Activated CD4-positive, CD25-positive, alpha-beta regulatory T cell (primary cell): ENCODE measurements at regions not wholly inside any gene's neighbourhood (a gene's known extent, or its start where the extent isn't known, plus 50 kb on each side); places are given as distances from the start of the nearest gene placed in this dataset.
"Not testable (repeated sequence)": the region's sequence is repeated elsewhere in the genome, so short reads cannot be mapped to it uniquely, and the experiment has no call there.

Source experiments
- DNase-seq, 4 experiments: peaks; one replicate each; lab custom pipeline; 2025; lab: John Stamatoyannopoulos, UW

DNA sequence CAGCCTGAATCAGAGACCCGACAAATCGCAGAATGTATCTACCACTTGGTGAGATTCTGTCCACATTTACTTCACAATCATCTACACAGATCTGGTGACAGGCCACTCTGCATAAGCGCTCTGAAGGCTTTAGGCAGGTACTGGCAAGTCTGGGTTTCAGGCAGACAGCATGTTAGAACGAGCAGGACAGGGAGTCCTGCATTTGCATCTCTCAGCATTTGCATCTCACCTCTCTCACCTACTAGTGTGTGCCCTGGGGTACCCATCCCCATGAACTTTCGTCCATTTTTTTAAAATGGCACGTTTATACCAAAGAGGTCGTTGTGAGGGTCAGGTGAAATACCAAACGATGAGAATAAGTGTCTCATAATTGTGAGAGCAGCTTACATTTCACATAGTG is 108.2 kb downstream of the SPATA31A1 start:
- not testable (repeated sequence) for DNase-seq

DNA sequence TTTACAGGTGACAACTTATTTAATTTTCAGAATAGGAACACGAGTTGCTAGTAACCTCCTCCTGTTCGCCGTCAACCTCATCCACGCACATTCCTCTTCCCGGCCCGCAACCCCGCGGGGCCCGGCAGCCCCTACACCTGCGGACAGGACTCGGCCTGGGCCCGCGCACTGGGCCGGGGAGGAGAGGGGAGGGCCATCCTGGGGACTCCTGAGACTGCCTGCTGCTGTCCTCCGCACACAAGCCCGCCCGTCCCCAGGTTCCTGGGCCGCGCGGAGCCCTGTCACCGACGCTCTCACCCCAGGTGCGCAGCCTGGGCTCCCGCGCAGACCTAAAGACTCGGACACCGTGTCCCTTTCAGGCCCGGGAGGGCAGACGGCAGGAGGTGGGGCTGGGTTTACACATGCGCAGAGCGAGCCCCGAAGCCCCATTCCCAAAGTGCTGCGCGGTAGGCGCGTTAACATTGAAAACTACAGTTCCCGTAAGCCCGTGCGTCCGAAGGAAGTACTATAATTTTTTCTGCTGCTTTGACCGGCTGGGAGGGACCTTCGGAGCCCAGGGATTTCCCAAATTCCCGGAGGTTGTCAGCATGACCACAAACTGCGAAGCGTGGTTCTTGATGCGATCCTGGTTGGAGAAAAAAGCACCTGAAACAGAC is 108.8 kb downstream of the SPATA31A1 start:
- peak in 3 of 4 experiments; percentile 7 to 35 (median 13) for DNase-seq

DNA sequence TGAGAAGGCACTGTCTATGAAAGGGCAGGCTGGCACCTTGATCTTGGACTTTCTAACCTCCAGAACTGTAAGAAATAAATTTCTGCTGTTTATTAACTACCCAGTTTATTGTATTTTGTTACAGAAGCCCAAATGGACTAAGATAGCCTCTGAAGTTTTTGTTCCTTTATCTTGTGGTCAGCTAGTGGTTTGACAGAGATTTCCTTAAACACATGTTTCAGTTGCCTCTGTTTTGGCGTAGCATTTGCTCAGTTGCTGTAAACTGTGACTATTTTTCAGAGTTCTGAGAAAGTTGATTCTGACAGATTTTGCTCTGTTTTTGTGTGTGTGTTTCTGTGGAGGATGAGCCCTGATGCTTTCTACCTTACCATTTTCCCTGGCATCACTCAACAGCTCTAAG is 119.0 kb downstream of the SPATA31A1 start:
- DNase-seq = not testable (repeated sequence)

DNA sequence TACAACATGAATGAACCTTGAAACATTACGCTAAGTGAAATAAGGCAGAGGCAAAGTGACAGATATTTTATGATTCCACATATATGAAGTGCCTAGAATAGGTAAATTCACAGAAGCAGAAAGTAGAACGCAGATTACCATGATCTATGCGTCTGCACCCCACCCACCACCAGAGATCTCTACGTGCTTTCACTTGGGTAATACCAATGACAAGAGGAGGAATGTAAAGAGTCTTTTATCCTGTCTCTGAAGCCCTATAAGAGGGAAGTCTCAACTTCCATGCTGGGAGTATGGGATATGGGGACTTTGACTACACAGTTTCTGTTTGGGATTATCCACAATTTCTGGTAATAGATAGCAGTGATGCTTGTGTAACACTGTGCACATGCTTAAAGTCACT is 127.6 kb downstream of the SPATA31A1 start:
- DNase-seq = not testable (repeated sequence)

DNA sequence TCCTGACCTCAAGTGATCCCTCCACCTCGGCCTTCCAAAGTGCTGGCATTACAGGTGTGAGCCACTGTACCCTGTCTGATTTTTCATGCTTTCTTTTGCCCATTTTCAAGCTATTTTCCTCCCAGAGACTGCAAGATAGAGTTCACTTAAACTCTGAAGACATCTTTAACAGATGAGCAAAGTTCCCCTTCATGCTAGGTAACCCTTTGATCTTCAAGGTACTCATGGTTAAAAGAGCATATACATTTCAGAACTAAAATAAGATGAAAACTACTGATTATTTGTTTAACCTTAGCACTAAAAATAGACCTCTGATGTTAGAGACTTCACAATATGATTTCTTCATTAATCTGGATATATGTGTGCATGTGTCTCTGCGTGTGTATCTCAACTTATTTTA is 128.4 kb downstream of the SPATA31A1 start:
- not testable (repeated sequence) for DNase-seq

DNA sequence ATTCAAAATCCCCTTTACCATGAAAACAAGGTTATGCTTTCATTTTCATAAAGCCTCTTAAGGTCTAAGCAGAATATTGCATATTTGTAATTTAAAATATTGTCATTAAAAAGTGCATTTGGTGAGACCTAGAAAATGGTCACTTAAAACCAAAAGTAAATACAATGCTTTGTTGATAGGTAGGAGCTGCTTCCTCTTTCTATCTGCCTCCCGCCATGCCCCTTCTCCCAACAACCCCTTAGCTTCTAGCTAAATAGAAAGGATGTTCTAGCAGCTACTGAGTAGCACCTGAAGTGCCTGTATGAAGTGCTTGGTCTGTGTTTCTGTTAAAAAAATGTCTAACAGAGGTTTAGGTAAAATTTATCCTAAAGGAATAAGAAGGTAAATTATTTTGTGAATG is 128.8 kb downstream of the SPATA31A1 start:
- not testable (repeated sequence) for DNase-seq

DNA sequence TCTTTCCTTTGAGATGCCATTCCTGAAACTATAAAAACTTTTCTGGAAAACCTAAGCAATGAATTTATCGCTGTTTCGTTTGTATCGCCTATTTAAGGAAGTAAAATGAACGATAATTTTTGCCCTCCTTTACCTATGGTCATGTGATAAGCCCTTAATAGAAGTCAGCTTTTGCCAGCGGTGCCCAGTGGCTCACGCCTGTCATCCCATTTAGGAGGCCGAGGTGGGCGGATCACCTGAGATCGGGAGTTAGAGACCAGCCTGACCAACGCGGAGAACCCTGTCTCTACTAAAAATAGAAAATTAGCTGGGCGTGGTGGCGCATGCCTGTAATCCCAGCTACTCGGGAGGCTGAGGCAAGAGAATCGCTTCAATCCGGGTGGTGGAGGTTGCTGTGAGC is 132.0 kb downstream of the SPATA31A1 start:
- DNase-seq = not testable (repeated sequence)

DNA sequence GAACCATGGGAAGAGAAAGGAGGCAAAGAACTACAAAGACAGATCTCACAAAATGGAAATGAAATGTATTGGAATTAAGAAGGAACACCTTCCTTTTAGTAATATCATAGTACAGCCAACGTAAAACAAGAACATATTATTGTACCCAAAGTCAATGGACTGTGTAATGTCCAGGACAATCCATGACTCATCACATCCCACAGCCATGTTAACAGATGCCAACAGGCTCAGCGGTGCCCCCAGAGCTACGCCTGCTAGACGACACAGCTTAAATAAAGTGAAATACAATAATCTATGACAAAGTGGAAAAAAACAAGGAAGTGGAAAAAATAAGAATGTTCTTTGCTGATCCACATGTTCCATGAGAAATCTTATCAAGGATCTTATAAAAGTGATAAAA is 140.8 kb downstream of the SPATA31A1 start:
- DNase-seq = not testable (repeated sequence)

DNA sequence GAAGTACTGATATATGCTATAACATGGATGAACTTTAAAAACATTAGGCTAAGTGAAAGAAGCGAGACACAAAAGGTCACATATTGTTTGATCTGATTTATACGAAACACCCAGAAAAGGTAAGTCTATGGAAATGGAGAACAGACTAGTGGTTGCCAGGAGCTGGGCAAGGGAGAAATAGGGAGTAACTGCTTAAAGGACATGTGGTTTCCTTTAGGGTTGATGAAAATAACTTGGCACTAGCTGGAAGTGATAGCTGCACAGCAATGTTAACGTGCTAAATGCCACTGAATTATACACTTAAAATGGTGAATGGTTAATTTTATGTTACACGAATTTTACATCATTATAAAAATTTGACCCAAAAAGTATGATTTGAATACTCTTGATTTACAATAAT is 147.7 kb downstream of the SPATA31A1 start:
- DNase-seq = not testable (repeated sequence)

DNA sequence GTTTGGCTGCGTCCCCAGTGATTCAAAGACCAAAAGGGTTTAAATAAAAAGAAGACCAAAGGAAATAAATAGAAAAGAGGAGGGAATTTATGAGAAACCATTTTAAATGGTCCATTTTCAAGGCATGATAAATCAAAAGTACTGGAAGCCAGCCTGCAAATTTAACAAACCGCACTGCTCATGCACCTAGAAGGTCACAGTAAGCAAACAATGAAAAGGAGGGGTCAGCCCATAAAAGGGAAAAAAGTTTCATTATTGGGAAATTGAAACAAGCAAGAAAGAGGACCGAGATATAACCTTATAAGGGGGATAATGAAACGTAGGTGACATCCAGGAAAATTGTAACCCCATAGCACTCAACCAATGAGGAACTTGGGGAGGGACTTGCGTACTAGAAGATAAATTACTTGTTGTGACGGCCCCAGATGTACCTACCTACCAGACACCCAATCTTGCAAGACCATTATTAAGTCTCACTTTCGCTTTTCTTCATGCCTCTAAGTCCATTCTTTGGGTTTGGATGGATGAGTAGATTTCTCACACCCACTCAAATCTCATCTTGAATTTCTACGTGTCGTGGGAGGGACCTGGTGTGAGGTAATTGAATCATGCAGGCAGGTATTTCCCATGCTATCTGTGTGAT is 172.0 kb downstream of the SPATA31A1 start:
- DNase-seq = not testable (repeated sequence)

DNA sequence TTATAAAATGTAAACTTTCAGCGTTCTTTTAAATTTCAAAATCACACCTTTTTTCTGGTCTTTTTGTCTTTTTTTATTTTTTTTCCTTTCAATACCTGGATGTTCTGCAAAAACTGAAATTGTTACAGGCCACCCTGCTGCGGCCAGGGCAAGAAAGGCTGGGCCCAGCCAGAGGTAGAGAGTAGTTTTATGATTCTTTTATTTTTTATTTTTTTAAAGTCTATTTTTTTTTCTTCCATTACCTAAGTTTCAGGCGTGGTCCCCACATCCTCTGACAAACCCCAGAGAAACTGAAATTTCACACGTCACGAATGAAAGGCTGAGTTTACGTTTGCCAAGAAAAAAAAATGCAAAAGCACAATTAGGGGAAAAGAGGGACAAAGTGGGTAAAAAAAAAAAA is 177.1 kb downstream of the SPATA31A1 start:
- not testable (repeated sequence) for DNase-seq

DNA sequence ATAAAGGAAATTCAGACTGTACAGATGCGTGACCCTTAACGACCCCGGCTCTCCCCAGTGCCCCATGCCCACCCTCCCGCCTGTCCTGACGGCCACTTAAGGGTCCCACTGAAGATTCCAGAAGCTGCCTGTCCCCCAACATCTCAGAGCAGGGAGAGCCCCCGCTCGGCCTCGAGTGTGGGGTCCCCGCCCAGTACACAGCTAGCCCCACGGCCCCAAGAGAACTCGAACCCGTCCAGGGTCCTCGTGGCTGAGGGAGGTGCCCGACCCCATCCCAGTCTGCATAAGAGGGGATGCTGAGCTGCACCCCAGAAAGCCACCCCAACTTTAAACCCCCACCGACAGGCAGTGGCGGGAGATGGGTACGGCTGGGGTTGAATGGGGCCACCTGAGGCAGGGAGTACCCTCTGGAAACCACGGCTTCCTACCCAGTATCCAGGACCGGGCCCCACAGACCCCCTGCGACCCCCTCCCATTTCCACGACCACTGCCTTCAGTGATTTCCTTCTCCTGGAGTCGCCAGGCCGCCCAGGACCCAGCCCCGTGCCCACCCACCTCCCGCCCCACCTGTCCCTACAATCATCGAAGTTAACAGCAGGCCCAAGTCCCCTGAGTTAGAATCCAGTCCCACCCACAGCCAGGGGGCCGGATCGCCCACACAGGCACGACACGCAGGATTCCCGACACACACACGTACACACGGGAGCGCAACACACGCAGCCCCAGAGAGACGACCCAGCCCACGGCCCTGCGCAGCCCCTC is 177.7 kb downstream of the SPATA31A1 start:
- not testable (repeated sequence) for DNase-seq

DNA sequence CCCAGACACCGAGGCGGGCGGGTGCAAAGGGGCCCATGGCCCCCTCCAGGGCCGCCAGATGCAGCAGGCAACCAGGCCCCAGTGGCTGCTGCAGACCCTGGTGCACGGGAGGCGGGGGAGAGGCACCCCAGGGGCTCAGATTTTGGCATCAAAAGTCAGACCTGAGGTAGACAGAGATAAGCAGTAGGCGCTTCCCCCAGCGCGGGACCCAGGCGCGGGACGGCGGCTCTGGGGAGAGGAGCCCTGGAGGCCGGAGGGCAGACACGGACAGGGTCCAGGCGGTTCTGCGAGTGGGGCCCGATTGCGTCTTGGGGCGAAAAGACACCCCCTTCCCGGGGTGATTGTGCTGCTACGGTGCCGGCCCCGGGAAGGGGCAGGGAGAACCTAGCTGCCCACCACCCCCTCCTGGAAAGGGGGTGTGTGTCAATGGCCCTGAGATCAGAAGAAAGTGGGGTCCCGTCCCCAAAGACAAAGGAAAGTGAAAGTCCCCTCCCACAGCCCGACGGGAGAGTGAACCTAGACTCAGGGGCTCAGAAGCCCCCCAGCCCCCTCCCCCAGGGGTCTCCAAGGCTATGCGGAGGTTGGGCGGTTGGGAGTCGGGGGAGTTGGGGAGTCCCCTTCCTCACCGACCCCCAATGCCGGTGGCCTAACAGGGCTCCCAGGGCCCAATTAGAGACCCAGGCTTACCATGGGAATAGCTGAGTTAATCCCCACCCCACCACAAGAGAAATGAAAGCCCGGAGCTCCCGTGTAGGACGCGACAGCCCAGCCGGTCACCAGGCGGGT is 178.5 kb downstream of the SPATA31A1 start:
- not testable (repeated sequence) for DNase-seq

DNA sequence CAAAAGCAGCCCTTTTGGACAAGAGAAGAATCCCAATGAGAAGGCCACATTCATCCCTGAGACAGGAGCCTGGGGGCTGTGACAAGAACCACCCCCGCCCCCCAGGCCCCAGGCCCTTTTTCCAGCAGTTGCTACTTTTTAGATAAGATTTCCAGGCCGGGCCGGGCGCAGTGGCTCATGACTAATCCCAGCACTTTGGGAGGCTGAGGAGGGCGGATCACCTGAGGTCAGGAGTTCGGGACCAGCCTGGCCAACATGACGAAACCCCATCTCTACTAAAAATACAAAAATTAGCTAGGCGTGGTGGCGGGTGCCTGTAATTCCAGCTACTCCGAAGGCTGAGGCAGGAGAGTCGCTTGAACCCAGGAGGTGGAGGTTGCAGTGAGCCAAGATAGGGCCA is 179.4 kb downstream of the SPATA31A1 start:
- not testable (repeated sequence) for DNase-seq

DNA sequence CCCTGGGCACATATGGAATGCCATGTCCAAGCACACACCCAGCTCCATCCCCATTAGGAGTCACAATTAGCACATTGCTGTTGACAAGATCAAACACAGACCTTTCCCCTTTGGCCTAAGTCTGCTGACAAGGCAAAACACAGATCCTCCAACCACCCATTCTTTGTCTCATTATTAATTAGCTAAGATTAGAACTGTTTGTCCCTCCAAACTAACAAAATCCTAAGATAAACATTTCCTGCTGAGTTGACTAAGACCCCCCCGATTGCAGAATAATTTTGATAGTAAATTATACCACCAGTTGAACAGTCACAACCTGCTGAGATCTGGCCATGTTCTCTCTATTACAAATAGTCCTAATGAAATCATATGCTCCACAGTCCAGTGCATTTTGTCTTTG is 186.7 kb downstream of the SPATA31A1 start:
- DNase-seq = not testable (repeated sequence)

DNA sequence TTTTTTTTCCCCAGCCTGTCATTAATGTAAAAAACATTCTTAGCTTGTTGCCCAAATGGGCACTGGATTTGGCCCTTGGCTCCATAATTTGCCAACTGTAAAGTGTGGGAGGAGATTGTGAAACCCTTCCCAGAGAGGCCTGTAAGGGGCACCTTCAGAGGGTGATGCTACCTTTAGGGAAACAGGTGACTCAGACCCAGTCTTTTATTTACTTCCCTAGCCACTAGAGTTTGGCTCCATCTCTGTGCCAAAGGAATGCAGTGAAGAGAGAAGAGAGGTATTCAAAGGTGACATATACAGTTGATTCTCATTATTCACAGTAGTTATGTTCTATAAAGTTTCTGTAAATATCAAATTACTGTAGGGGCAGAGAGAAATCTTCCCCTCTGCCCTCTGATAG is 189.6 kb downstream of the SPATA31A1 start:
- DNase-seq = not testable (repeated sequence)

DNA sequence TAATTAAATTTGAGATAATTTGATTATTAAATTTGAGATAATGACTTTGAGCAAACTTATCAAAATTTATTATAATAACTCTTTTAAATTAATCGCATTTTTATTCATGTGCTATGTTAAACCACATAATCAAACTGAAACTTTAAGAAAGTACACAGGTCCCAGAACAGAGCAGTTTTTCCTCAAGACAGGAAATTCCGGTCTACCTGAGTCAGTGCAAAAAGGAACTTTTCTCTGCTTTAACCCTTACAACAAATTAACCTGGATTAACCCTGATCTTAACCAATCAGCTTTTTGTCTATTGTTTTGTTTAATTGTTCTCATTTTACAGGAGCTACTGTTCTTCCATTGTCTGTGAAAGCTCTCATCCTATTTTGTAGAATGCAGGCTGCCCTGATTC is 195.1 kb downstream of the SPATA31A1 start:
- not testable (repeated sequence) for DNase-seq

DNA sequence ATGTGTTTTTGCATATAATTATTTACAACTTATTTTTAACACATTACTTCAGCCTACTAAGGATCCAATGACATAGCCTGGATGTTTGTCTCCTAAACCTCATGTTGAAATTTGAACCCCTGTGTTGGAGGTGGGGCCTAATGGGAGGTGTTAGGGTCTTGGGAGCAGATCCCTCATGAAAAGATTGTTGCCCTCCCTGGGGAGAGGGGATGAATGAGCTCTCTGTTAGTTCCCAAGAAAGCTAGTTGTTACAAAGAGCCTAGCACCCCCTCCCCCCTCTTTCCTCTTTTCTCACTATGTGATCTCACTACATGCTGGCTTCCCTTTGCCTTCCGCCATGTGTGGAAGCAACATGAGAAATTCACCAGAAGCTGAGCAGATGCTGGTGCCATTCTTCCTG is 196.1 kb downstream of the SPATA31A1 start:
- DNase-seq = not testable (repeated sequence)

DNA sequence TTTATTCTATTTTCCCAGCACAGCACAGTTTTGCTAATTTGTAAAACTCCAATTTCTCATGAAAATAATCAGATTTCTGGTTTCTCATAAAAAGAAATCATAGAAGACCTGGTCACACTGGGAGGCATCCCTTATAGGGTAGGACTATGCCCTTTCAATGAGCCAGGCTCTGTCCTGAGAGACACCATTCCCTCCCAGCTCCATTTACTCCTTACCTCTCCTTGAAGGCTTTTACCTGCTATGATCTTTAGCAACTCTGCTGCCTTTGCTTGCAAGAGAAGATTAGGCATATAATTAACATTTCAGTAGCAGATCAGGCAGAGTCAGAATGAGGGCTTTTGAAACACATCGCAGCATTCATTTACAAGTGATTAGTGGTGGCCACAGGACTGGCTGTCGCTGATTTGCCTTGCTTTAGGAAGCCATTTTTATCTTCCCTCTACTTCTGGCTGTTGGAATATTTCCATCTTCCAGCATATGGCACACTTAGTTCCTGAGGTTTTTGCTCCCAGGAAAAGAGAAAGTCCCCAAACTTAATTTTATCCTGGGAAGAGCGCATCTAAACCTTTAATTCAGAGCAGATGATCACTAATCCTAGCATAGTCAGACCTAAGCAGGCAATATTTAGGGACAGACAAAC is 196.9 kb downstream of the SPATA31A1 start:
- DNase-seq = not testable (repeated sequence)

DNA sequence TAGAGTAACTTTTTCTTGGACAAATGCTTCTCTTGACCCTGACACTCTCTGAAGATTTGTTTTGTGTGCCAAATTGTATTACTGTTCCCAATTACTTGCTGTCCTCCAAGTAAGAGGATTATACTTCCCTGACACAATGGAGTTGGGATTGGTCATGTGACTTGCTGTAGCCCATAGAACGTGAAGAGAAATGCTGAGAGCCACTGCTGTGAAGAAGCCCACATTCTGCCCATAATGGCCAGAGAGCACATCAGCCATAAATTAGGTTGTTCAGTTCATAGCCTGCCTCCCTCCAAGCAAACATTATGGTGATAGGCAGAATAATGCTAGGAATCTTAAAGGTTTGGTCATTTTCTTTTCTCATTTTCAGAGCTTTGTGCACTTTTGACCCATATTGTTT is 198.9 kb downstream of the SPATA31A1 start:
- not testable (repeated sequence) for DNase-seq

DNA sequence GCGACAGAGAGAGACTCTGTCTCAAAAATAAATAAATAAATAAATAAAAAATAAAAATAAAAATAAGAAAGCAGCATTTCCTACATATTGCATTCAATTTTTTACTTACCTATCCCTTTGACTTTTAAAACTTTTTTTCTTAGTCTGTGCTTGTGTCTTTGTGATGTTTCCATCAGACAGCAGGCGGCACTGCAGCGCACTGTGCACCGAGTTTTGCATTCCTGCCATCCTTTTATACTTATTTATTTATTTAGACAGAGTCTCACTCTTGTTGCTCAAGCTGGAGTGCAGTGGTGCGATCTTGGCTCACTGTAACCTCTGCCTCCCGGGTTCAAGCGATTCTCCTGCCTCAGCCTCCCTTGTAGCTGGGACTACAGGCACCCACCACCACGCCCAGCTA is 203.9 kb downstream of the SPATA31A1 start:
- not testable (repeated sequence) for DNase-seq

DNA sequence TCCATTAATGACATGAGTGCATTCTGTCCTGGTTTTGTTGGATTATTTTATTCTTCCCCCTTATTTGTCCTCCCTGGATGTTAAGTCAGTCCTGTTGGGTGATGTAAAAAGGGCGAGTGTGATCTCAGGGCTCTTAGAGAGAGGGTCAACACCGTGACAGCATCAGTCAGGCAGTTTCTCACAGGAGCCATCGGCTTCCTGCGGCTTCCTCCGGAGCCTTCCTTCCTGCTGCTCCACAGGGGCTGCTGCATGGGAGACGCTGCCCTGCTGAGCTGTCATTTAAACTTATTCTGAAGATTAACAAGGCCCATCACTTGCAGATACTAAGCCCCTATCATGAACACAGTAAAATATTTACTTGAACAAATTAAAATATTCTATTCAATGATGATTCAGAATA is 211.3 kb downstream of the SPATA31A1 start:
- not testable (repeated sequence) for DNase-seq
